ENCODE measurements at regions not wholly inside any gene's neighbourhood (a gene's known extent, or its start where the extent isn't known, plus 50 kb on each side); places are given as distances from the start of the nearest gene placed in this dataset.

- TF ChIP-seq BHLHE40 (IDR thresholded peaks at IDR 0.05; ENCODE audit: borderline replicate concordance) = no peak
- TF ChIP-seq FOXA1 (IDR thresholded peaks at IDR 0.05) = no peak
- no peak for TF ChIP-seq ELF4 (IDR thresholded peaks at IDR 0.05)
These were observed 174.4 kb upstream of the RADX start for GRCh38 chrX:106437407-106437806.
